ENCODE measurements at regions not wholly inside any gene's neighbourhood (a gene's known extent, or its start where the extent isn't known, plus 50 kb on each side); places are given as distances from the start of the nearest gene placed in this dataset.

GRCh38 chrX:115989686-115990085, 180.9 kb upstream of the AGTR2 start:
- no peaks in the 10 kb centered on the region for H3K9me3 ChIP-seq (ENCODE audit: low read length)
- Mint-ChIP-seq H3K27ac (no peak overlapping the region), H3K4me3 (no peak overlapping the region), H3K9me3 (peaks cover 0 to 8% (median 0%) of the 10 kb centered on the region in 5 donors), H3K4me1 (no peaks in the 10 kb centered on the region), H3K27me3 (peaks cover 0 to 11% of the 10 kb centered on the region in 2 donors), H3K36me3 (no peaks in the 10 kb centered on the region)
- no peaks in the 10 kb centered on the region for H3K36me3 ChIP-seq (ENCODE audit: insufficient read depth, low read length)
- H3K27ac ChIP-seq (ENCODE audit: low read depth, low read length) = no peak overlapping the region
- POLR2A ChIA-PET = no interaction called here
- no peaks in the 10 kb centered on the region for H3K4me1 ChIP-seq (ENCODE audit: insufficient read depth, low read length)
- H3K27me3 ChIP-seq (ENCODE audit: insufficient read depth, low read length, poor library complexity, severe bottlenecking) = no peaks in the 10 kb centered on the region
- CTCF ChIA-PET = no interaction called here
- DNase-seq = no peak
- H3K4me3 ChIP-seq (ENCODE audit: low read length) = no peak overlapping the region

- Mint-ChIP-seq H3K27ac (no peak overlapping the region), H3K4me1 (no peaks in the 10 kb centered on the region), H3K4me3 (no peak overlapping the region), H3K36me3 (no peaks in the 10 kb centered on the region), H3K27me3 (peaks cover 0 to 16% of the 10 kb centered on the region in 2 donors), H3K9me3 (peaks cover 0 to 12% (median 9%) of the 10 kb centered on the region in 5 donors)
- H3K27me3 ChIP-seq (ENCODE audit: insufficient read depth, low read length, poor library complexity, severe bottlenecking) = no peaks in the 10 kb centered on the region
- no peaks in the 10 kb centered on the region for H3K36me3 ChIP-seq (ENCODE audit: insufficient read depth, low read length)
- ChIA-PET CTCF (no interaction called here), POLR2A (no interaction called here)
- H3K4me3 ChIP-seq (ENCODE audit: low read length) = no peak overlapping the region
- DNase-seq = no peak
- no peaks in the 10 kb centered on the region for H3K4me1 ChIP-seq (ENCODE audit: insufficient read depth, low read length)
- H3K27ac ChIP-seq (ENCODE audit: low read depth, low read length) = no peak overlapping the region
- H3K9me3 ChIP-seq (ENCODE audit: low read length) = no peaks in the 10 kb centered on the region
Observed at GRCh38 chrX:116009346-116009745, 161.2 kb upstream of the AGTR2 start.

GRCh38 chrX:116009861-116010710, 160.5 kb upstream of the AGTR2 start:
- POLR2A ChIA-PET = no interaction called here
- no peak overlapping the region for H3K4me3 ChIP-seq (ENCODE audit: low read length)

GRCh38 chrX:116010939-116011338, 159.6 kb upstream of the AGTR2 start:
- Histone ChIP-seq H3K4me1 (ENCODE audit: insufficient read depth, low read length) (no peaks in the 10 kb centered on the region), H3K9me3 (ENCODE audit: low read length) (no peaks in the 10 kb centered on the region), H3K27ac (ENCODE audit: low read depth, low read length) (no peak overlapping the region), H3K27me3 (ENCODE audit: insufficient read depth, low read length, poor library complexity, severe bottlenecking) (no peaks in the 10 kb centered on the region), H3K4me3 (ENCODE audit: low read length) (no peak overlapping the region), H3K36me3 (ENCODE audit: insufficient read depth, low read length) (no peaks in the 10 kb centered on the region)
- no peak for DNase-seq
- ChIA-PET POLR2A (no interaction called here), CTCF (no interaction called here)
- no peak overlapping the region for H3K4me3 Mint-ChIP-seq
- peaks cover 0 to 12% (median 9%) of the 10 kb centered on the region in 5 donors for H3K9me3 Mint-ChIP-seq
- peaks cover 0 to 16% of the 10 kb centered on the region in 2 donors for H3K27me3 Mint-ChIP-seq
- no peaks in the 10 kb centered on the region for H3K4me1 Mint-ChIP-seq
- H3K27ac Mint-ChIP-seq = no peak overlapping the region
- no peaks in the 10 kb centered on the region for H3K36me3 Mint-ChIP-seq

More at GRCh38 chrX:116009861-116010710, 160.5 kb upstream of the AGTR2 start:
- Mint-ChIP-seq H3K36me3 (no peaks in the 10 kb centered on the region), H3K4me1 (no peaks in the 10 kb centered on the region), H3K9me3 (peaks cover 0 to 12% (median 9%) of the 10 kb centered on the region in 5 donors), H3K27me3 (peaks cover 0 to 16% of the 10 kb centered on the region in 2 donors), H3K4me3 (peak overlapping the region in 1 of 7 donors; percentile 15), H3K27ac (no peak overlapping the region)
- Histone ChIP-seq H3K4me1 (ENCODE audit: insufficient read depth, low read length) (no peaks in the 10 kb centered on the region), H3K9me3 (ENCODE audit: low read length) (no peaks in the 10 kb centered on the region), H3K36me3 (ENCODE audit: insufficient read depth, low read length) (no peaks in the 10 kb centered on the region), H3K27me3 (ENCODE audit: insufficient read depth, low read length, poor library complexity, severe bottlenecking) (no peaks in the 10 kb centered on the region), H3K27ac (ENCODE audit: low read depth, low read length) (no peak overlapping the region)
- DNase-seq = no peak
- CTCF ChIA-PET = no interaction called here

GRCh38 chrX:116031331-116031730, 139.2 kb upstream of the AGTR2 start:
- ChIA-PET POLR2A (no interaction called here), CTCF (no interaction called here)
- Mint-ChIP-seq H3K27ac (no peak overlapping the region), H3K4me3 (no peak overlapping the region), H3K9me3 (peaks cover 4 to 9% (median 5%) of the 10 kb centered on the region in 5 donors), H3K36me3 (no peaks in the 10 kb centered on the region), H3K27me3 (peaks cover 0 to 2% of the 10 kb centered on the region in 2 donors), H3K4me1 (no peaks in the 10 kb centered on the region)
- Histone ChIP-seq H3K27me3 (ENCODE audit: insufficient read depth, low read length, poor library complexity, severe bottlenecking) (no peaks in the 10 kb centered on the region), H3K4me3 (ENCODE audit: low read length) (no peak overlapping the region), H3K36me3 (ENCODE audit: insufficient read depth, low read length) (no peaks in the 10 kb centered on the region), H3K9me3 (ENCODE audit: low read length) (no peaks in the 10 kb centered on the region), H3K4me1 (ENCODE audit: insufficient read depth, low read length) (no peaks in the 10 kb centered on the region), H3K27ac (ENCODE audit: low read depth, low read length) (no peak overlapping the region)
- DNase-seq = no peak
